ENCODE measurements at regions not wholly inside any gene's neighbourhood (a gene's known extent, or its start where the extent isn't known, plus 50 kb on each side); places are given as distances from the start of the nearest gene placed in this dataset.

- no peak for TF ChIP-seq CTCF (IDR thresholded peaks at IDR 0.05)
- TF ChIP-seq POLR2A (IDR thresholded peaks at IDR 0.05) = no peak
Measured at GRCh38 chr3:4139462-4140140, 163.6 kb upstream of the SETMAR start.

Measured in right lobe of liver (tissue), 4 donors.